Peyer's patch (tissue), 4 donors: ENCODE measurements at regions not wholly inside any gene's neighbourhood (a gene's known extent, or its start where the extent isn't known, plus 50 kb on each side); places are given as distances from the start of the nearest gene placed in this dataset.

Experiments
- CTCF ChIP-seq, 6 experiments: fragments of 450-650 bp in 4 of 6; fragments of 200-600 bp in 2 of 6; sonication (generic) in 1 of 6; IDR thresholded peaks; one replicate each; pipeline ENCODE4 v1.5.1; 2017 to 2019; ENCODE audit warnings: antibody characterized with exemption in 6 of 6, mild to moderate bottlenecking in 3 of 6, moderate library complexity in 1 of 6
- POLR2A ChIP-seq, 2 donors: fragments of 450-650 bp; IDR thresholded peaks; one replicate each; pipeline ENCODE4 v1.5.1; 2017; ENCODE audit warnings: antibody characterized with exemption in 2 of 2, mild to moderate bottlenecking in 2 of 2, moderate library complexity in 2 of 2

DNA sequence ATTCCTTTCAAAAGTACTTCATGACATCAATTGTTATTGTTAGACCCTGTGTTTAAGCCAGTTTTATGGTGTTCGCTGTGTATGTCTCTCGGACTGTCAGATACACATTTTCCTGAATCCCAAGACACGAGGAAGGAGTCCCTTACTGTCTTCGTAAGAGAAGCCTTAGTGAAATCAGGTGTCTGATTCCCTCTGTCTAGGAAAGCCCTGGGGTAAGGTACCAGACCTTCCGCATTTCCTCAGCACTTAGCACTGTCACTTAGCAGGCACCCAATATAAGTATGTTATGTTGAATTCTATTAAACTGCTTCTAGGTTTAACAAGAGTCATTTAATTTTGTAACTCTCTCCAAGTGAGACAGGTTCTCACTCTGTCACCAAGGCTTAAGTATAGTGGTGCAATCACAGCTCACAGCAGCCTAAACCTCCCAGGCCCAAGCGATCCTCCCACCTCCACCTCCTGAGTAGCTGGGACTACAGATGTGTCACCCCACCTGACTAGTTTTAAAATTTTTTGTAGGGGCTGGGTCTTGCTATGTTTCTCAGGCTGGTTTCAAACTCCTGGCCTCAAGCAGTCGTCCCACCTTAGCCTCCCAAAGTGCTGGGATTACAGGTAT lies 111.0 kb downstream of the BBS10 start:
- TF ChIP-seq CTCF (IDR thresholded peaks at IDR 0.05) (no peak), POLR2A (IDR thresholded peaks at IDR 0.05) (no peak)
